ENCODE measurements at regions not wholly inside any gene's neighbourhood (a gene's known extent, or its start where the extent isn't known, plus 50 kb on each side); places are given as distances from the start of the nearest gene placed in this dataset.

DNA sequence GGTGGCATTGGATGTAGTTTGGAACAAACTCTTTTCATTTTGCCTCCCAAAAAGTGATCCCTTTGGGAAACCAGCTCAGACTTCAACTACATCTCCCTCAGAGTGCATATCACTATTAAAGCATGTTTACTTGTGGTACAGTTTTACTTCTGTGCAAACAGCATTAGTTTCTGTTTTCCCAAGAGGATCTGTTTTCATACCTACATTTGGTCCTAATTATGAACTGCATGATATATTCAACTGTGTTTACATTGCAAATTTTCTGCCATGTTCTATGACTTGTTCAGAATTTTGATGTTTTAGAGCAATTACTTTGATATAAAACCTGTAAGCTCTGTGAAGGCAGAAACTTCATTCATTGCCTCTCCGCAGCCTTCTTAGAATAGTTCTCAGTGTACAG, 681.5 kb upstream of the ACO1 start:
- DNase-seq (no peak), ATAC-seq (ENCODE audit: low read depth) (no peak)
- H3K23ac ChIP-seq (ENCODE audit: low read depth, low read length), result no peak overlapping the region
- no peaks in the 10 kb centered on the region for H3K4me1 ChIP-seq (ENCODE audit: control insufficient read depth, insufficient read depth, low read length)
- H3K56ac ChIP-seq (ENCODE audit: extremely low read depth, insufficient read depth, low read length), result no peak overlapping the region
- 0 out of 2 replicates have a peak, but pooled peaks cover 2% of the 10 kb centered on the region for H3K9me3 ChIP-seq (ENCODE audit: control insufficient read depth, insufficient read depth, low read length)
- H3K36me3 ChIP-seq (ENCODE audit: control insufficient read depth, insufficient read depth, low read length), result no peaks in the 10 kb centered on the region
- H3K9ac ChIP-seq (ENCODE audit: low read depth, low read length), result no peak overlapping the region
- H4K8ac ChIP-seq (ENCODE audit: low read depth in 2 of 2, low read length in 2 of 2), result no peak overlapping the region
- no peak overlapping the region for H2BK20ac ChIP-seq (ENCODE audit: low read depth, low read length)
- no peak overlapping the region for H3K4ac ChIP-seq (ENCODE audit: low read depth, low read length)
- TF ChIP-seq BHLHE40 (IDR thresholded peaks at IDR 0.05; ENCODE audit: low read depth, low read length), result no peak
- no peak for TF ChIP-seq NFE2L2 (IDR thresholded peaks at IDR 0.05; ENCODE audit: low read depth, low read length)
- no peak for TF ChIP-seq FOS (IDR thresholded peaks at IDR 0.05; ENCODE audit: low read depth, low read length)
- TF ChIP-seq MAFK (IDR thresholded peaks at IDR 0.05; ENCODE audit: low read depth, low read length), result no peak
- TF ChIP-seq RAD21 (IDR thresholded peaks at IDR 0.05; ENCODE audit: low read length), result no peak
- no peak for TF ChIP-seq MXI1 (IDR thresholded peaks at IDR 0.05; ENCODE audit: borderline replicate concordance, low read depth, low read length)
- no peak for TF ChIP-seq RFX5 (IDR thresholded peaks at IDR 0.05; ENCODE audit: low read depth, low read length)
- no peak for TF ChIP-seq MAZ (IDR thresholded peaks at IDR 0.05; ENCODE audit: borderline replicate concordance, low read depth, low read length)
- TF ChIP-seq CHD1 (IDR thresholded peaks at IDR 0.05; ENCODE audit: low read depth, low read length), result no peak
- TF ChIP-seq, protein P1, sequence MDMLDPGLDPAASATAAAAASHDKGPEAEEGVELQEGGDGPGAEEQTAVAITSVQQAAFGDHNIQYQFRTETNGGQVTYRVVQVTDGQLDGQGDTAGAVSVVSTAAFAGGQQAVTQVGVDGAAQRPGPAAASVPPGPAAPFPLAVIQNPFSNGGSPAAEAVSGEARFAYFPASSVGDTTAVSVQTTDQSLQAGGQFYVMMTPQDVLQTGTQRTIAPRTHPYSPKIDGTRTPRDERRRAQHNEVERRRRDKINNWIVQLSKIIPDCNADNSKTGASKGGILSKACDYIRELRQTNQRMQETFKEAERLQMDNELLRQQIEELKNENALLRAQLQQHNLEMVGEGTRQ (IDR thresholded peaks at IDR 0.05; ENCODE audit: low read depth, low read length), result no peak
- TF ChIP-seq CEBPB (IDR thresholded peaks at IDR 0.05; ENCODE audit: low read depth, low read length), result no peak
- no peak for TF ChIP-seq POLR2A (IDR thresholded peaks at IDR 0.05; ENCODE audit: low read depth, low read length)
- TF ChIP-seq, protein P2, sequence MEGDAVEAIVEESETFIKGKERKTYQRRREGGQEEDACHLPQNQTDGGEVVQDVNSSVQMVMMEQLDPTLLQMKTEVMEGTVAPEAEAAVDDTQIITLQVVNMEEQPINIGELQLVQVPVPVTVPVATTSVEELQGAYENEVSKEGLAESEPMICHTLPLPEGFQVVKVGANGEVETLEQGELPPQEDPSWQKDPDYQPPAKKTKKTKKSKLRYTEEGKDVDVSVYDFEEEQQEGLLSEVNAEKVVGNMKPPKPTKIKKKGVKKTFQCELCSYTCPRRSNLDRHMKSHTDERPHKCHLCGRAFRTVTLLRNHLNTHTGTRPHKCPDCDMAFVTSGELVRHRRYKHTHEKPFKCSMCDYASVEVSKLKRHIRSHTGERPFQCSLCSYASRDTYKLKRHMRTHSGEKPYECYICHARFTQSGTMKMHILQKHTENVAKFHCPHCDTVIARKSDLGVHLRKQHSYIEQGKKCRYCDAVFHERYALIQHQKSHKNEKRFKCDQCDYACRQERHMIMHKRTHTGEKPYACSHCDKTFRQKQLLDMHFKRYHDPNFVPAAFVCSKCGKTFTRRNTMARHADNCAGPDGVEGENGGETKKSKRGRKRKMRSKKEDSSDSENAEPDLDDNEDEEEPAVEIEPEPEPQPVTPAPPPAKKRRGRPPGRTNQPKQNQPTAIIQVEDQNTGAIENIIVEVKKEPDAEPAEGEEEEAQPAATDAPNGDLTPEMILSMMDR (conservative IDR thresholded peaks at IDR 0.05; ENCODE audit: low read depth, low read length), result no peak
- TF ChIP-seq SMC3 (IDR thresholded peaks at IDR 0.05; ENCODE audit: low read depth, low read length), result no peak
- no peak for TF ChIP-seq RCOR1 (IDR thresholded peaks at IDR 0.05; ENCODE audit: insufficient replicate concordance, low read length)
- TF ChIP-seq, protein P3, sequence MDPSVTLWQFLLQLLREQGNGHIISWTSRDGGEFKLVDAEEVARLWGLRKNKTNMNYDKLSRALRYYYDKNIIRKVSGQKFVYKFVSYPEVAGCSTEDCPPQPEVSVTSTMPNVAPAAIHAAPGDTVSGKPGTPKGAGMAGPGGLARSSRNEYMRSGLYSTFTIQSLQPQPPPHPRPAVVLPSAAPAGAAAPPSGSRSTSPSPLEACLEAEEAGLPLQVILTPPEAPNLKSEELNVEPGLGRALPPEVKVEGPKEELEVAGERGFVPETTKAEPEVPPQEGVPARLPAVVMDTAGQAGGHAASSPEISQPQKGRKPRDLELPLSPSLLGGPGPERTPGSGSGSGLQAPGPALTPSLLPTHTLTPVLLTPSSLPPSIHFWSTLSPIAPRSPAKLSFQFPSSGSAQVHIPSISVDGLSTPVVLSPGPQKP (IDR thresholded peaks at IDR 0.05; ENCODE audit: borderline replicate concordance, low read depth, low read length), result no peak
- no peak overlapping the region for H2AFZ ChIP-seq (replicated peaks; ENCODE audit: low read length, poor library complexity)
- H3K79me1 ChIP-seq (ENCODE audit: low read depth in 1 of 2, low read length in 2 of 2), result no peaks in the 10 kb centered on the region
- no TSS peak for BruUV-seq (replicated peaks)
- no peak overlapping the region for H3K4me2 ChIP-seq (ENCODE audit: low read depth, low read length)
- no peak overlapping the region for H2BK5ac ChIP-seq (ENCODE audit: low read depth, low read length, poor library complexity, severe bottlenecking)
- H2AK5ac ChIP-seq (ENCODE audit: low read depth, low read length), result no peak overlapping the region
- no peaks in the 10 kb centered on the region for H4K20me1 ChIP-seq (ENCODE audit: insufficient read depth, low read length)
- H3K18ac ChIP-seq (ENCODE audit: low read depth, low read length), result no peak overlapping the region
- no peak overlapping the region for H3K4me3 ChIP-seq (ENCODE audit: insufficient read depth, low read depth, low read length)
- no peak overlapping the region for H2BK120ac ChIP-seq (ENCODE audit: low read depth, low read length)
- H3K27me3 ChIP-seq (ENCODE audit: control insufficient read depth, insufficient read depth, low read length), result no peaks in the 10 kb centered on the region
- H3K9me1 ChIP-seq (ENCODE audit: insufficient read depth, low read length), result no peaks in the 10 kb centered on the region
- ChIA-PET POLR2A (ENCODE audit: unreplicated experiment) (no interaction called here), CTCF (no interaction called here)
- H2AK9ac ChIP-seq (replicated peaks; ENCODE audit: low read depth, low read length, poor library complexity), result no peak overlapping the region
- no peak overlapping the region for H3K27ac ChIP-seq (ENCODE audit: insufficient read depth, low read length)
- no peak overlapping the region for H4K5ac ChIP-seq (ENCODE audit: low read depth, low read length)
- intact Hi-C loops (cut with micrococcal nuclease), result no loop called here
- H2BK15ac ChIP-seq (ENCODE audit: low read depth, low read length), result no peak overlapping the region
- H3K14ac ChIP-seq (replicated peaks; ENCODE audit: low read depth, low read length), result no peak overlapping the region
- dilution Hi-C loops (cut with HindIII; ENCODE audit: low sequenced_read_pairs, unreplicated experiment), result no loop called here
- no CpG with 5 or more reads among the region's 1 CpG for WGBS, 2 experiments (ENCODE audit: extremely low coverage in 2 of 2, insufficient read length in 1 of 2)
- no peak overlapping the region for H4K91ac ChIP-seq (ENCODE audit: insufficient read depth, low read depth, low read length)
- in situ Hi-C loops (cut with MboI; ENCODE audit: low sequenced_read_pairs), result no loop called here
